ENCODE measurements at regions not wholly inside any gene's neighbourhood (a gene's known extent, or its start where the extent isn't known, plus 50 kb on each side); places are given as distances from the start of the nearest gene placed in this dataset.
"Not testable (repeated sequence)": the region's sequence is repeated elsewhere in the genome, so short reads cannot be mapped to it uniquely, and the experiment has no call there.

- POLR2A ChIA-PET: no interaction called here
- Mint-ChIP-seq H3K27ac (no peak overlapping the region), H3K36me3 (no peaks in the 10 kb centered on the region), H3K4me3 (no peak overlapping the region), H3K27me3 (peaks cover 15% of the 10 kb centered on the region), H3K4me1 (no peaks in the 10 kb centered on the region), H3K9me3 (no peaks in the 10 kb centered on the region)
- ATAC-seq (ENCODE audit: low read depth): no peak
- no peak for DNase-seq
Measured at GRCh38 chr11:71154261-71154805, 98.0 kb downstream of the SHANK2 start.

- ATAC-seq (ENCODE audit: low read depth): no peak
- Mint-ChIP-seq H3K36me3 (no peaks in the 10 kb centered on the region), H3K4me3 (no peak overlapping the region), H3K4me1 (no peaks in the 10 kb centered on the region), H3K27ac (no peak overlapping the region), H3K27me3 (peaks cover 15% of the 10 kb centered on the region), H3K9me3 (no peaks in the 10 kb centered on the region)
- POLR2A ChIA-PET: no interaction called here
- no peak for DNase-seq
Measured at GRCh38 chr11:71153005-71153390, 99.4 kb downstream of the SHANK2 start.

GRCh38 chr11:71152312-71153004 lies 99.9 kb downstream of the SHANK2 start:
- ATAC-seq (ENCODE audit: low read depth); H3K9me3 Mint-ChIP-seq; H3K4me1 Mint-ChIP-seq; H3K27ac Mint-ChIP-seq; H3K4me3 Mint-ChIP-seq; POLR2A ChIA-PET; H3K36me3 Mint-ChIP-seq; DNase-seq: not testable (repeated sequence)
- peaks cover 15% of the 10 kb centered on the region for H3K27me3 Mint-ChIP-seq

GRCh38 chr11:71151561-71151960 lies 100.8 kb downstream of the SHANK2 start:
- no peak for ATAC-seq (ENCODE audit: low read depth)
- POLR2A ChIA-PET: no interaction called here

GRCh38 chr11:71150859-71151258 lies 101.5 kb downstream of the SHANK2 start:
- ATAC-seq (ENCODE audit: low read depth) (no peak), DNase-seq (no peak)
- POLR2A ChIA-PET: no interaction called here
- no peaks in the 10 kb centered on the region for H3K36me3 Mint-ChIP-seq
- H3K27ac Mint-ChIP-seq: no peak overlapping the region
- peaks cover 13% of the 10 kb centered on the region for H3K27me3 Mint-ChIP-seq
- no peaks in the 10 kb centered on the region for H3K4me1 Mint-ChIP-seq
- H3K4me3 Mint-ChIP-seq: no peak overlapping the region
- H3K9me3 Mint-ChIP-seq: no peaks in the 10 kb centered on the region

More at GRCh38 chr11:71151561-71151960, 100.8 kb downstream of the SHANK2 start:
- no peaks in the 10 kb centered on the region for H3K36me3 Mint-ChIP-seq
- no peak overlapping the region for H3K4me3 Mint-ChIP-seq
- H3K4me1 Mint-ChIP-seq: no peaks in the 10 kb centered on the region
- no peaks in the 10 kb centered on the region for H3K9me3 Mint-ChIP-seq
- DNase-seq: no peak
- peaks cover 15% of the 10 kb centered on the region for H3K27me3 Mint-ChIP-seq
- no peak overlapping the region for H3K27ac Mint-ChIP-seq

- ATAC-seq (ENCODE audit: low read depth) (no peak), DNase-seq (no peak)
- POLR2A ChIA-PET: no interaction called here
Measured at GRCh38 chr11:71148716-71149115, 103.7 kb downstream of the SHANK2 start.

GRCh38 chr11:71147331-71147730 lies 105.0 kb downstream of the SHANK2 start:
- Mint-ChIP-seq H3K4me1 (no peaks in the 10 kb centered on the region), H3K27me3 (peaks cover 2% of the 10 kb centered on the region), H3K36me3 (no peaks in the 10 kb centered on the region), H3K9me3 (no peaks in the 10 kb centered on the region), H3K4me3 (no peak overlapping the region), H3K27ac (no peak overlapping the region)
- no peak for ATAC-seq (ENCODE audit: low read depth)
- DNase-seq: no peak
- POLR2A ChIA-PET: no interaction called here

More at GRCh38 chr11:71148716-71149115, 103.7 kb downstream of the SHANK2 start:
- Mint-ChIP-seq H3K27ac (no peak overlapping the region), H3K36me3 (no peaks in the 10 kb centered on the region), H3K9me3 (no peaks in the 10 kb centered on the region), H3K4me1 (no peaks in the 10 kb centered on the region), H3K4me3 (no peak overlapping the region), H3K27me3 (peaks cover 12% of the 10 kb centered on the region)

- Mint-ChIP-seq H3K4me3 (no peak overlapping the region), H3K9me3 (no peaks in the 10 kb centered on the region), H3K27ac (no peak overlapping the region), H3K4me1 (no peaks in the 10 kb centered on the region), H3K27me3 (no peaks in the 10 kb centered on the region), H3K36me3 (no peaks in the 10 kb centered on the region)
- ATAC-seq (ENCODE audit: low read depth) (no peak), DNase-seq (no peak)
- POLR2A ChIA-PET: no interaction called here
Measured at GRCh38 chr11:71146846-71147245, 105.5 kb downstream of the SHANK2 start.

- Mint-ChIP-seq H3K9me3 (no peaks in the 10 kb centered on the region), H3K36me3 (no peaks in the 10 kb centered on the region), H3K4me1 (no peaks in the 10 kb centered on the region), H3K27me3 (no peaks in the 10 kb centered on the region), H3K4me3 (no peak overlapping the region), H3K27ac (no peak overlapping the region)
- ATAC-seq (ENCODE audit: low read depth) (no peak), DNase-seq (no peak)
- POLR2A ChIA-PET: no interaction called here
Measured at GRCh38 chr11:71145988-71146824, 106.2 kb downstream of the SHANK2 start.

GRCh38 chr11:71145368-71145767 lies 107.0 kb downstream of the SHANK2 start:
- no peak overlapping the region for H3K27ac Mint-ChIP-seq
- ATAC-seq (ENCODE audit: low read depth) (no peak), DNase-seq (no peak)
- H3K4me1 Mint-ChIP-seq: no peaks in the 10 kb centered on the region
- no peaks in the 10 kb centered on the region for H3K36me3 Mint-ChIP-seq
- no peak overlapping the region for H3K4me3 Mint-ChIP-seq
- POLR2A ChIA-PET: no interaction called here
- no peaks in the 10 kb centered on the region for H3K27me3 Mint-ChIP-seq
- H3K9me3 Mint-ChIP-seq: no peaks in the 10 kb centered on the region

GRCh38 chr11:71144736-71145135 lies 107.6 kb downstream of the SHANK2 start:
- no peak for DNase-seq
- H3K4me1 Mint-ChIP-seq: no peaks in the 10 kb centered on the region
- POLR2A ChIA-PET: no interaction called here
- no peak overlapping the region for H3K4me3 Mint-ChIP-seq
- no peaks in the 10 kb centered on the region for H3K27me3 Mint-ChIP-seq
- no peak overlapping the region for H3K27ac Mint-ChIP-seq
- no peaks in the 10 kb centered on the region for H3K9me3 Mint-ChIP-seq
- ATAC-seq (ENCODE audit: low read depth): no peak
- no peaks in the 10 kb centered on the region for H3K36me3 Mint-ChIP-seq

GRCh38 chr11:71144010-71144409 lies 108.4 kb downstream of the SHANK2 start:
- H3K4me3 Mint-ChIP-seq: no peak overlapping the region
- no peaks in the 10 kb centered on the region for H3K27me3 Mint-ChIP-seq
- H3K27ac Mint-ChIP-seq: no peak overlapping the region
- ATAC-seq (ENCODE audit: low read depth) (no peak), DNase-seq (no peak)
- H3K36me3 Mint-ChIP-seq: no peaks in the 10 kb centered on the region
- H3K4me1 Mint-ChIP-seq: no peaks in the 10 kb centered on the region
- POLR2A ChIA-PET: no interaction called here
- no peaks in the 10 kb centered on the region for H3K9me3 Mint-ChIP-seq

- H3K4me3 Mint-ChIP-seq: no peak overlapping the region
- no peak for DNase-seq
- no peaks in the 10 kb centered on the region for H3K27me3 Mint-ChIP-seq
- no peak for ATAC-seq (ENCODE audit: low read depth)
- POLR2A ChIA-PET: no interaction called here
- H3K27ac Mint-ChIP-seq: no peak overlapping the region
- H3K36me3 Mint-ChIP-seq: no peaks in the 10 kb centered on the region
- no peaks in the 10 kb centered on the region for H3K4me1 Mint-ChIP-seq
- H3K9me3 Mint-ChIP-seq: no peaks in the 10 kb centered on the region
Measured at GRCh38 chr11:71140206-71140919, 112.0 kb downstream of the SHANK2 start.

Measured in activated naive CD8-positive, alpha-beta T cell treated with anti-CD3 and anti-CD28 coated beads, Interleukin-2, amount 10 ng/mL, durations not matched to agents 7 days and 5 days (primary cell).